ENCODE measurements at regions not wholly inside any gene's neighbourhood (a gene's known extent, or its start where the extent isn't known, plus 50 kb on each side); places are given as distances from the start of the nearest gene placed in this dataset.

- TF ChIP-seq EZH2 (IDR thresholded peaks at IDR 0.05; ENCODE audit: borderline replicate concordance, low read length) = no peak
- no peak for TF ChIP-seq CTCF (conservative IDR thresholded peaks at IDR 0.05 in 1 of 2, IDR thresholded peaks at IDR 0.05 in 1 of 2; ENCODE audit: extremely low read depth in 1 of 2, insufficient read depth in 1 of 2, low read depth in 1 of 2, low read length in 2 of 2)
Observed at GRCh38 chr4:152256996-152257395, 278.9 kb downstream of the FBXW7 start.
